SK-N-SH treated with all-trans-retinoic acid at 6 μM for 48 hours (cell line): ENCODE measurements at regions not wholly inside any gene's neighbourhood (a gene's known extent, or its start where the extent isn't known, plus 50 kb on each side); places are given as distances from the start of the nearest gene placed in this dataset.

Source experiments
- ATAC-seq: fragments of 200-7000 bp; cut with Tn5 transposase; 3 replicates; pipeline ENCODE4 v1.9.1; 2020; ENCODE audit warnings: mild to moderate bottlenecking, moderate library complexity
- ARNTL ChIP-seq: fragments of 450-650 bp; formaldehyde crosslinking; IDR thresholded peaks from 2 replicates; pipeline ENCODE4 v1.5.0; 2020; ENCODE audit warnings: low read depth, mild to moderate bottlenecking, moderate library complexity, borderline replicate concordance
- BACH2 ChIP-seq: fragments of 250-450 bp; sonication (Bioruptor Pico); IDR thresholded peaks from 2 replicates; pipeline ENCODE4 v1.9.0; 2021; ENCODE audit warnings: mild to moderate bottlenecking, borderline replicate concordance
- CREB5 ChIP-seq: fragments of 250-450 bp; sonication (Bioruptor Pico); IDR thresholded peaks from 2 replicates; pipeline ENCODE4 v1.5.1; 2020; ENCODE audit warnings: low read depth, mild to moderate bottlenecking, moderate library complexity
- CSDC2 ChIP-seq: fragments of 250-450 bp; sonication (Bioruptor Pico); IDR thresholded peaks from 2 replicates; pipeline ENCODE4 v1.5.0; 2020; ENCODE audit warnings: mild to moderate bottlenecking, moderate library complexity
- ESRRG ChIP-seq: fragments of 250-450 bp; sonication (Bioruptor Pico); IDR thresholded peaks from 2 replicates; pipeline ENCODE4 v1.6.1; 2021; ENCODE audit warnings: mild to moderate bottlenecking
- GLIS3 ChIP-seq: fragments of 250-450 bp; sonication (Bioruptor Pico); IDR thresholded peaks from 2 replicates; pipeline ENCODE4 v1.5.0; 2020; ENCODE audit warnings: mild to moderate bottlenecking, moderate library complexity
- PATZ1 ChIP-seq: fragments of 250-450 bp; sonication (Bioruptor Pico); IDR thresholded peaks from 2 replicates; pipeline ENCODE4 v1.8.0; 2020; ENCODE audit warnings: mild to moderate bottlenecking, moderate library complexity, borderline replicate concordance
- POU6F1 ChIP-seq: fragments of 250-450 bp; sonication (Bioruptor Pico); IDR thresholded peaks from 2 replicates; pipeline ENCODE4 v1.8.0; 2021; ENCODE audit warnings: low read depth, mild to moderate bottlenecking, moderate library complexity, borderline replicate concordance
- PPARA ChIP-seq: fragments of 250-450 bp; sonication (Bioruptor Pico); IDR thresholded peaks from 2 replicates; pipeline ENCODE4 v1.5.0; 2020; ENCODE audit warnings: mild to moderate bottlenecking, borderline replicate concordance
- SNAI2 ChIP-seq: fragments of 250-450 bp; sonication (Bioruptor Pico); IDR thresholded peaks from 2 replicates; pipeline ENCODE4 v1.5.0; 2020; ENCODE audit warnings: mild to moderate bottlenecking, moderate library complexity
- TOX ChIP-seq: fragments of 250-450 bp; sonication (Bioruptor Pico); IDR thresholded peaks from 2 replicates; pipeline ENCODE4 v1.8.0; 2021; ENCODE audit warnings: mild to moderate bottlenecking, moderate library complexity, borderline replicate concordance
- TSHZ2 ChIP-seq: fragments of 250-450 bp; sonication (Bioruptor Pico); IDR thresholded peaks from 2 replicates; pipeline ENCODE4 v1.5.0; 2020; ENCODE audit warnings: mild to moderate bottlenecking, moderate library complexity
- ZC3H10 ChIP-seq: fragments of 250-450 bp; sonication (Bioruptor Pico); IDR thresholded peaks from 2 replicates; pipeline ENCODE4 v1.5.1; 2021; ENCODE audit warnings: mild to moderate bottlenecking, moderate library complexity
- ZFP3 ChIP-seq: fragments of 250-450 bp; sonication (Bioruptor Pico); IDR thresholded peaks from 2 replicates; pipeline ENCODE4 v1.5.0; 2020; ENCODE audit warnings: mild to moderate bottlenecking, moderate library complexity
- ZFP30 ChIP-seq: fragments of 450-650 bp; formaldehyde crosslinking; IDR thresholded peaks from 2 replicates; pipeline ENCODE4 v1.5.0; 2022; ENCODE audit warnings: mild to moderate bottlenecking, moderate library complexity
- ZNF565 ChIP-seq: fragments of 450-650 bp; formaldehyde crosslinking; conservative IDR thresholded peaks from 2 replicates; pipeline ENCODE4 v1.5.0; 2020; ENCODE audit warnings: low read depth, mild to moderate bottlenecking, moderate library complexity
- ZNF70 ChIP-seq: fragments of 450-650 bp; formaldehyde crosslinking; IDR thresholded peaks from 2 replicates; pipeline ENCODE4 v1.5.0; 2020; ENCODE audit warnings: mild to moderate bottlenecking, moderate library complexity

- no peak for ATAC-seq
- TF ChIP-seq BACH2 (CRISPR knock-in tag) (no peak), ARNTL (CRISPR knock-in tag) (no peak), PATZ1 (no peak), GLIS3 (CRISPR knock-in tag) (no peak), CSDC2 (CRISPR knock-in tag) (no peak), POU6F1 (CRISPR knock-in tag) (no peak), ZFP30 (CRISPR knock-in tag) (no peak), SNAI2 (CRISPR knock-in tag) (no peak), ZC3H10 (no peak), ZFP3 (no peak), ZNF70 (CRISPR knock-in tag) (no peak)
Observed at GRCh38 chr5:23157169-23157568, 304.0 kb upstream of the CDH12 start.

- no peak for TF ChIP-seq ZFP3
- no peak for TF ChIP-seq GLIS3 (CRISPR knock-in tag)
- TF ChIP-seq ZNF565 (CRISPR knock-in tag), result no peak
- TF ChIP-seq CREB5 (CRISPR knock-in tag), result no peak
- no peak for TF ChIP-seq PPARA
- ATAC-seq, result no peak
Observed at GRCh38 chr5:23147625-23148024, 294.5 kb upstream of the CDH12 start.

- ATAC-seq, result no peak
- TF ChIP-seq PATZ1 (no peak), POU6F1 (CRISPR knock-in tag) (no peak)
Observed at GRCh38 chr5:23146183-23146582, 293.0 kb upstream of the CDH12 start.

- ATAC-seq, result peak; percentile 32; the same call in 1 of the 3 replicates
- TF ChIP-seq BACH2 (CRISPR knock-in tag) (no peak), ZNF565 (CRISPR knock-in tag) (no peak), ZFP30 (CRISPR knock-in tag) (no peak), TSHZ2 (CRISPR knock-in tag) (no peak), ESRRG (no peak), PPARA (no peak), TOX (CRISPR knock-in tag) (no peak), POU6F1 (CRISPR knock-in tag) (no peak), ZC3H10 (no peak), CREB5 (CRISPR knock-in tag) (no peak), CSDC2 (CRISPR knock-in tag) (no peak), SNAI2 (CRISPR knock-in tag) (no peak)
Observed at GRCh38 chr5:23139338-23140171, 286.4 kb upstream of the CDH12 start.
